ENCODE measurements at regions not wholly inside any gene's neighbourhood (a gene's known extent, or its start where the extent isn't known, plus 50 kb on each side); places are given as distances from the start of the nearest gene placed in this dataset.

DNA sequence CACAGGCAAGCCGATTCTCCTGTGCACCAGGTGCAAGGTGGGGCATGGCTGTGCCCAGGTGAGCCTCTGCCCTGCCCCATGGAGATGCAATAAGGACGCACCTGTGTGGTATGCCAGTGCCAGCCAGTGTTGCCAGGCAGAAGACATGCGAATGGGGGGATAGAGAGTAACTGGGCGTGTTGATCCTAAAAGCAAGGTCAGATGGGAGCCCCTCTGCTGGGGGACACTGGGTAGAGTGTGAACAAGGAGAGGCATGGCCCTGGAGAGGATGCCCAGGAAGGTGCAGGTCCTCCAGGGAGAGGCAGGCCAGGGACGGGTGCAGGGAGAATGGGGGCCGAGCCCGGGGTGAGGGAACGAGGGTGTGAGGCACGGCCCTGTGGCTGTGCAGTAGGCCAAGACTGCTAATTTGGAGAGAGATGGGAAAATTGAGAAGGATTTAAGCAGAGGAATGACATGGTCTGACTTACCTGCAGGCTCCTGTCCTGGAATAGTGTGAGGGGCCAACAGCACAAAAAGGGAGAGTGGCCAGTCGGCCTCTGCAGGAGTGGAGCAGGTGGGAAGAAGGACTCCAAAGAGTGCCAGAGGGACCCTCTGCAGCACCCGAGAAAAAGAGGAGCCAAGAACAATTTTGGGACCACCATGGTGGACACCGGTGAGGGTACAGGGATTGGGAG, 690.4 kb upstream of the HS6ST1 start:
- TF ChIP-seq CTCF (IDR thresholded peaks at IDR 0.05): no peak
- no peak for TF ChIP-seq POLR2A (IDR thresholded peaks at IDR 0.05)
- WGBS, 2 donors: 89 to 94% methylated on average over 12 of the region's 12 CpGs
- Histone ChIP-seq H3K27ac (no peak overlapping the region), H3K4me1 (no peaks in the 10 kb centered on the region), H3K27me3 (no peaks in the 10 kb centered on the region), H3K9me3 (no peaks in the 10 kb centered on the region), H3K36me3 (no peaks in the 10 kb centered on the region), H3K4me3 (replicated peaks in 1 of 3) (no peak overlapping the region)
- intact Hi-C loops (cut with DNase I): no loop called here
- no peak for DNase-seq

DNA sequence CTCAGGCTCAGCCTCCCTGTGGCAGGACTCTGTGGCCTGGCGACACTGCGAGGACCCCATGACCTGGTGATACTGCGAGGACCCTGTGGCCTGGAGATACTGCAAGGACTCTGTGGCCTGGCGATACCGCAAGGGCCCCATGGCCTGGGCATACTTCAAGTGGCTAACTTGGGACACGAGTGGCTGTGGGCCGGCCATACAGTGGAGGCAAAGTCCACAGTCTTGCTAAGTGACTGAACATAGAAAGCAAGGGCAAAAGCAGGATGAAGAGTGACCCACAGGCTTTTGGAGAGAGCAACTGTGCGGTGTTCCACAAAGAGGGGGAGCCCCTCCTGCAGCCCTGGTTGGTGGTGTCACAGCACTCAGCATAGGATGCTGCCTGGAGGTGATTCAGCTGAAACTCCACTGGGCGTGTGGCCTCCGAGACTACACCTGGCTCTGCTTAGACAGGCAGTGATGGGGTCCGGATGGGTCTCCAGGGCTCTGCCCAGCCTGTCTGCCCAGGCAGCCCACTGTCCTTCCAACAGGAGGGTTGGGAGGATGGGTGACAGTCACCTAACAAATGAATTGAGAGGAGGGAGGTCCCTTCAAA, 691.0 kb upstream of the HS6ST1 start:
- Histone ChIP-seq H3K36me3 (no peaks in the 10 kb centered on the region), H3K9me3 (no peaks in the 10 kb centered on the region), H3K4me3 (replicated peaks in 1 of 3) (no peak overlapping the region), H3K27ac (no peak overlapping the region), H3K27me3 (no peaks in the 10 kb centered on the region), H3K4me1 (no peaks in the 10 kb centered on the region)
- DNase-seq: no peak
- TF ChIP-seq POLR2A (IDR thresholded peaks at IDR 0.05) (no peak), CTCF (IDR thresholded peaks at IDR 0.05) (no peak)
- WGBS, 2 donors: 90 to 93% methylated on average over 8 to 11 of the region's 11 CpGs
- intact Hi-C loops (cut with DNase I): no loop called here

- Histone ChIP-seq H3K27ac (no peak overlapping the region), H3K4me3 (replicated peaks in 1 of 3) (no peak overlapping the region), H3K27me3 (no peaks in the 10 kb centered on the region), H3K4me1 (no peaks in the 10 kb centered on the region), H3K36me3 (no peaks in the 10 kb centered on the region), H3K9me3 (no peaks in the 10 kb centered on the region)
- 59 to 89% methylated on average over 5 of the region's 5 CpGs for WGBS, 2 donors
- TF ChIP-seq POLR2A (IDR thresholded peaks at IDR 0.05) (no peak), CTCF (IDR thresholded peaks at IDR 0.05) (no peak)
- intact Hi-C loops (cut with DNase I): no loop called here
- DNase-seq: no peak
Measured at GRCh38 chr2:129010262-129010661, 691.6 kb upstream of the HS6ST1 start.

DNA sequence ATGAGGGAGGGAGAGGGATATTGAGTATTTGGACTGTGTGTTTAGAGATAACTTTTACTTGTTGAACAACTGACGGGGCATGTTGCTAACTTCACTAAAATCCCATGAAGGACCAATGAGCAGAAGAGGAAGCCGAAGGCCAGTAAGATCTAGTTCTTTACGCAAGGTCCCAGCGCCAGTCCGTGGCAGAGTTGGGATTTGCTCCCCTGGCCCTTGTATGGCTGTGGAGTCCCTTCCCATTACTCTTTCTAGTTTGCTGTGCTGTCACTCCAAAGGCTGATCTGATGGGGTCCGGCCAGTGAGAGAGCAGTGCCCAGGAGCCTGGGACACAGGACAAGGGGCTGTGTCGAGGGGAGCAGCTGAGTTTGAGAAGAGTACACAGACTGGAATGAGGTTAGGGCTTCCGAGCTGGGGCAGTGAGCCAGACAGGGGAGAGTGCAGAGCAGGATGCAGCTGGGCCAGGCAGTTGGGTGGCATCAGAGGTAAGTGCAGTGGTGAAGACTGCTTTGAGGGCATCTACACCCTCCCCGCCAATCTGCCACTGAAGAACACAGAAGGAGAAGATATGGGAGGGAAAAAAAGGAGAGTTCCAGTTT, 692.9 kb upstream of the HS6ST1 start:
- Histone ChIP-seq H3K36me3 (no peaks in the 10 kb centered on the region), H3K9me3 (no peaks in the 10 kb centered on the region), H3K27me3 (no peaks in the 10 kb centered on the region), H3K27ac (no peak overlapping the region), H3K4me1 (no peaks in the 10 kb centered on the region), H3K4me3 (replicated peaks in 1 of 3) (no peak overlapping the region)
- intact Hi-C loops (cut with DNase I): no loop called here
- DNase-seq: no peak
- WGBS, 2 donors: 70 to 84% methylated on average over 9 of the region's 9 CpGs
- TF ChIP-seq POLR2A (IDR thresholded peaks at IDR 0.05) (no peak), CTCF (IDR thresholded peaks at IDR 0.05) (no peak)

- H3K4me3 ChIP-seq (replicated peaks in 1 of 3): no peak overlapping the region
- 75 to 78% methylated on average over 2 of the region's 2 CpGs for WGBS, 2 donors
- H3K4me1 ChIP-seq: no peaks in the 10 kb centered on the region
- H3K36me3 ChIP-seq: no peaks in the 10 kb centered on the region
- no peak for DNase-seq
- no peaks in the 10 kb centered on the region for H3K27me3 ChIP-seq
- no peaks in the 10 kb centered on the region for H3K9me3 ChIP-seq
- no peak overlapping the region for H3K27ac ChIP-seq
- TF ChIP-seq CTCF (IDR thresholded peaks at IDR 0.05) (no peak), POLR2A (IDR thresholded peaks at IDR 0.05) (no peak)
- intact Hi-C loops (cut with DNase I): no loop called here
Measured at GRCh38 chr2:129014432-129014831, 695.8 kb upstream of the HS6ST1 start.

All from thyroid gland (tissue), 4 donors.